NCI-H1092 treated with DMSO at 0.1 percent for 48 hours (cell line): ENCODE measurements at regions not wholly inside any gene's neighbourhood (a gene's known extent, or its start where the extent isn't known, plus 50 kb on each side); places are given as distances from the start of the nearest gene placed in this dataset.
"Not testable (repeated sequence)": the region's sequence is repeated elsewhere in the genome, so short reads cannot be mapped to it uniquely, and the experiment has no call there.

Experiments
- DNase-seq: peaks from one replicate; lab custom pipeline; 2025; lab: John Stamatoyannopoulos, UW

- no peak for DNase-seq
These were observed 97.6 kb downstream of the ANAPC4 start for GRCh38 chr4:25474690-25475089.

- DNase-seq, result no peak
These were observed 100.2 kb downstream of the ANAPC4 start for GRCh38 chr4:25477221-25477620.

DNA sequence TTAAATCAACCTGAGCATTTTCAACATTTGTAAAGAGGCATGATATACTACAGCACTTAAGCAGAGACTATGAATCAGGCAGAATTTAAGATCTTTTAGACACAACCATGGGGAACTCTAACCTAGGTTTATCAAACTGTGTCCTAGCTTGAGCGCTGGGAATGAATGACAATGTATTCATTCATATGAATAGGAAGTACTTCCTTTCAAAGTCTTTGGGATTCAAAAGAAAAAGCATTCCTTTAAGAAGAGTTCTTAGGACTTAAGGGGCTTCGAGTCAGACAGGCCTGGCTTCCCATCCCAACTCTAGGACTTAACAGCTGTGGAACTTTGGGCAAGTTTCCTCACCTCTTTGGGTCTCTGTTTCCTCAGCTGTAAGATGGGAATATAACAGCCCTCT lies 104.6 kb downstream of the ANAPC4 start:
- no peak for DNase-seq

GRCh38 chr4:25484243-25484721 lies 107.2 kb downstream of the ANAPC4 start:
- DNase-seq, result peak; percentile 51

DNA sequence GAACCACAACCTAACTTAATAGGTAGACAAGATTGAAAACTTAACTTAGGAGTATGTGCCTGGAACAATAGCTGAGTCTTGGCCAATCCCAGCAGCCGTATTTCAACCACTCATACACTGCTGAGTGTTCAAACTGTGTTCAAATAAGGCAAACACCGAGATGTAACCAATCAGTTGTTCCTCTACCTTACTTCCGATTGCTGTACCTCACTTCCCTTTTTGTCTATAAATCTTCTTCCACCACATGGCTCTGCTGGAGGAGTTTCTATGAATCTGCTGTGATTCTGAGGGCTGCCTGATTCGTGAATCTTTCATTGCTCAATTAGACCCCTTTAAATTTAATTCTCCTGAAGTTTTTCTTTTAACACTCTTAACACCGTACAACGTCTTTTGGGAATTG lies 108.0 kb downstream of the ANAPC4 start:
- DNase-seq, result no peak

- DNase-seq, result no peak
These were observed 109.1 kb downstream of the ANAPC4 start for GRCh38 chr4:25486171-25486570.

GRCh38 chr4:25487155-25487554 lies 110.1 kb downstream of the ANAPC4 start:
- no peak for DNase-seq

DNA sequence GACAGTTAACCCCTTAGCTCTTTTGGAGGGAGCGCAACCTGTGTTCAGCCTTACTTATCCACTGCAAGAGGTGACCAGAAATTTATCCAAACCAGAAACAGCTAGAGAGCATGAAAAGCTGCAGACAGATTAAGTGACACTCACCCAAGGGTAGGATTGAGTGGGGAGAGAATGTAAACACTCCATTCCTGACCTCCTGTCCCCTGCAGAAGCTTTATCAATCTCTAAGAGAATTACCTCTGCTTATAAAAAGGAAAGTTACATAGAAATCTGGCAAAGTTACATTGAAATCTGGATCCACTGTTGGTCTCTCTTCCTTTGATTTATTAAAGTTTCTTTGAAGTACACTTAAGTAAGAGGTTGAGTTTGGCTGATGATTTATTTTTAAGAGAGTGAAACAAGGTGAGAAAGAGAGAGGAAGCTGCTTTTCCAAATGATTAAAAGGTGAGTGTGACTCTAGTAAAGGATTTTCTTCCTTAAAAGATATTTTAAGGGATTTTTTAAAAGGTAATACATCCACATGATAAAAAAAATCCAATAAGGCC lies 112.3 kb downstream of the ANAPC4 start:
- no peak for DNase-seq

GRCh38 chr4:25493466-25493865 lies 116.4 kb downstream of the ANAPC4 start:
- no peak for DNase-seq

DNA sequence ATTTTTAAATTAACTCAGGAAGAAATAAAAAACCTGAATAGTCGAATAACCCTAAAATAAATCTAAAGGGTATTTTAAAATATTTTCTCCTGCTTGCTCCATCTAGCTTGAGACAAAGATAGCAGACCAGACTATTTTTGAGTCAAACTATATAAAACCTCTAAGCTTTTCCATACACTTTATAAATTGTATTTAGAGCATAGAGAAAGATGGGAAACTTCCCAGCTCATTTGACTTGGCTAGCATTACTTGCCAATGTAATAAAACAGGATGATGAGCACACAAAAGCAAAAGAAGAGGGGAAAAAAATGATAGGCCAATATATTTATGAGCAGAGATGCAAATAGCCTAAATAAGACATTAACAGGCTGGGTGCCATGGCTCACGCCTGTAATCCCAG lies 117.1 kb downstream of the ANAPC4 start:
- DNase-seq, result no peak

- DNase-seq, result peak; percentile 86
These were observed 123.7 kb downstream of the ANAPC4 start for GRCh38 chr4:25500626-25501316.

DNA sequence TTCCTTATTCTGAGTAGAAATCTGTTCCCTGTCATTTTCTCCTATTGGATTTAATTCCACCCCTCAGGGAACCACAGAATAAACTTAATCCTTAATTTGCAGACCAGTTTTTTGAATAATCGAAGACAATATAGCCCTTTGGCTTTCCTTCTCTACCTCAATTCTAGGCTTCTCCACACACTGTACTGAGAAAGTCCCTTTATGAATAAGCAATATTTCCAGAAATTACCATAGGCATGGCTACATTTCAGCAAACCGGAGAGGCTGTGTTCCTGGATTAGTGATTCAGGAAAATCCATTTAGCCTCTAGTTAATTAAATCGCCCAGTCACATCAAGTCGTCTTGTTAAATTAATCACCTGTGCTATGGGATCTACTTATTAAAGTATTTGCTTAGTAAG lies 125.1 kb downstream of the ANAPC4 start:
- no peak for DNase-seq

GRCh38 chr4:25503779-25504178 lies 126.7 kb downstream of the ANAPC4 start:
- DNase-seq, result no peak

DNA sequence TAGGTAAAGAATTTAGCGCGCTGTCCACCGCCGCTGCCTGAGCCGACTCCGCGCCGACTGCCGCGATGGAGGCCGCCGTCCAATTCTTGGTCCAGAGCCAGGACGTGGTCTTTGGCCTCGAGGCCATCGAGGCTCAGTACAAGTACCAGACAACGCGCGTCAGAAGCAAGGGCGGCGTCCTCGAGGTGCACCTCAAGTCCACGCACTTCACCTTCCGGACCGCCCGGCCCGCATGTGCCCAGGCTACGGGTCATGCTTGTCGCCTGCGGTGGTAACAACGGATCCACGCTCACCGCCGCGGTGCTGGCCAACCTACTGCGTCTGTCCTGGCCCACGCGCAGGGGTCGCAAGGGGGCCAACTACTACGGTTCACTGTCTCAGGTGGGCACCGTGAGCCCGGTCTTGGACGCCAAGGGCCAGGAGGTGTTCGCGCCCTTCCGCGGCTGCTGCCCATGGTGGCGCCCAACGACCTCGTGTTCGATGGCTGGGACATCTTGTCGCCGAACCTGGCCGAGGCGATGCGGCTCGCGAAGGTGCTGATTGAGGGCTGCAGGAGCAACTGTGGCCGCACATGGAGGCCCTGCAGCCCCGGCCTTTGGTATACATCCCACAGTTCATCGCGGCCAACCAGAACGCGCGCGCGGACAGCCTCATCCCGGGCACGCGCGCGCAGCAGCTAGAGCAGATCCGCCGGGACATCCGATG lies 128.0 kb downstream of the ANAPC4 start:
- no peak for DNase-seq

GRCh38 chr4:25505637-25505991 lies 128.6 kb downstream of the ANAPC4 start:
- DNase-seq, result no peak

- no peak for DNase-seq
These were observed 129.0 kb downstream of the ANAPC4 start for GRCh38 chr4:25506032-25506571.

GRCh38 chr4:25509646-25510045 lies 132.6 kb downstream of the ANAPC4 start:
- no peak for DNase-seq

DNA sequence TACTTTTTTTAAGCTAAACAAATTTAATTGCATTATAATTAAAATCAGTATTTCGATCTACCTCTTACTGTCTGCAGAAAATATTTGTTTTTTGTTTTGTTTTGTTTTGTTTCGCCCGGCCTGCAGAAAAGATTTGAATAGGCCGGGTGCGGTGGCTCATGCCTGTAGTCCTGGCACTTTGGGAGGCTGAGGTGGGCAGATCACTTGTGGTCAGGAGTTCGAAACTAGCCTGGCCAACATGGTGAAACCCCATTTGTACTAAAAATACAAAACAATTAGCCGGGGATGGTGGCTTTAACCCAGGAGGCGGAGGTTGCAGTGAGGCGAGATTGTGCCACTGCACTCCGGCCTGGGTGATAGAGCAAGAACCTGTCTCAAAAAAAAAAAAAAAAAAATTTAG lies 134.8 kb downstream of the ANAPC4 start:
- not testable (repeated sequence) for DNase-seq

DNA sequence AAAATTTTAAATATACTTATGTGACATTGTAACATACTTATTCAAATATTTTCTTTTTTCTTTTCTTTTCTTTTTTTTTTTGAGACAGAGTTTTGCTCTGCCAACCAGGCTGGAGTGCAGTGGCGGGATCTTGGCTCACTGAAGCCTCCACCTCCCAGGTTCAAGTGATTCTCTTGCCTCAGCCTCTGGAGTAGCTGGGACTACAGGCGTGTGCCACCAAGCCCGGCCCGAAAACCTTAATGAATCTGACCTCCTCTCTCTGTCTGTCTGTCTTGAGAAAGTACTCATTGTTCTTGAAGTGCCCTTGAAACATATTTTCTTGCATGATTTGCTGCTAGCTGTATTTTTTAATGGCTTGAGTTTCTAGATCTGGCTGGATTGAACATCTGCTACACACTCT lies 136.8 kb downstream of the ANAPC4 start:
- no peak for DNase-seq

DNA sequence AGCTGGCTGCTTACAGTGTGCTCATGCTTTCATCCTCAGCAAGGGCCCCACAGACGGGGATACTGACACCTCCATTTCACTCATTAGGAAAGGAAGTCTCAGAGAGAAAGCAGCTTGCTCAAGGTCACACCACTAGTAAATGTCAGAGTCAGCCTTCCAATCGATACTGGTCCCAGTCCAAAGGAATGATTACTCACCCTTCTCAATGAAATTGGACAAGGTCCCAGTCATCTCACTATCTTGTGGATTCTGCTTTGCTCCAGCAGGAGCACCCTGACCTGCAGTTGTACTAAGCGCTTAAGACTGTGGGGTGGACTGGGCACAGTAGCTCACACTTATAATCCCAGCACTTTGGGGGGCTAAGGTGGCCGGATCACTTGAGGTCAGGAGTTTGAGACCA lies 132.2 kb upstream of the SLC34A2 start:
- no peak for DNase-seq

- DNase-seq, result no peak
These were observed 131.0 kb upstream of the SLC34A2 start for GRCh38 chr4:25524663-25525062.

DNA sequence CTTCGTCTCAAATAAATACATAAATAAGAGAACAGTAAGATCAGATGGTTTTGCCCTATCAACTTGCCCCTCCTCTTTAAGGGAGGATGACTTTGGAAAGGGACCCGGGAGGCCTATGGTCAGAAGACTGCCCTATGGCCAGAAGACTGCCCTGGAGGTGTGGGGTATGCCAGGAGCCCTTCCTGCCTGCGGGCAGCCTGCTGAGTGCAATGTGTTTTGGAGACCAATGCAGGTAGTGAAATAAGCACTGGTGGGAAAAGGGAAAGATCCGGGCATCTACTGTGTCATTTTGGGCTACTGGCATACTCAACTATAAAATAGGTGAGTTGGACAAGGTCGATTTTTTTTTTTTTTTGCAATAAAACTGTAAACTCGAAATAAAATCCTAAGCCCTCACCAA lies 129.8 kb upstream of the SLC34A2 start:
- no peak for DNase-seq

DNA sequence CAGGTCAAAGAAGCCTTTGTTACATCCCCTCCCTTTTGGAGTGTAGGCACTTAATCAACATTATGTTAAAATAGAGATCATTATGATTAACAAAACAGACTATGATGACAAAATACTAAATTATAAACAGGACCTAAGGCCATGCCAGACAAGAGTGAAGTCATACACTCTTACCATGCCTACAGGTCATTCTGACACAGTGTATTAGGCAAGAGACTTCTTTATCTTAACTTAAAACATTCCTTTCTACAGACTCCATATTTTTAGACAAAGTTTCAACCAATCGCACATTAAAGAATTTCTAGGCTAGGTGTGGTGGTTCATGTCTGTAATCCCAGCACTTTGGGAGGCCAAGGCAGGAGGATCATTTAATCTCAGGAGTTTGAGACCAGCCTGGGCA lies 128.6 kb upstream of the SLC34A2 start:
- no peak for DNase-seq
